Right forelimb (tissue), 1 donor: ENCODE measurements at regions not wholly inside any gene's neighbourhood (a gene's known extent, or its start where the extent isn't known, plus 50 kb on each side); places are given as distances from the start of the nearest gene placed in this dataset.
A peak's percentile ranks its signal among the peaks of the same experiment; 100 is the strongest.
"Not testable (repeated sequence)": the region's sequence is repeated elsewhere in the genome, so short reads cannot be mapped to it uniquely, and the experiment has no call there.

ENCODE experiments used
- DNase-seq: peaks from one replicate; pipeline ENCODE4 v3.0.0-alpha.2; 2018

- DNase-seq, result no peak
Measured at GRCh38 chr13:62418376-62418775, 1002.7 kb upstream of the PCDH20 start.

DNA sequence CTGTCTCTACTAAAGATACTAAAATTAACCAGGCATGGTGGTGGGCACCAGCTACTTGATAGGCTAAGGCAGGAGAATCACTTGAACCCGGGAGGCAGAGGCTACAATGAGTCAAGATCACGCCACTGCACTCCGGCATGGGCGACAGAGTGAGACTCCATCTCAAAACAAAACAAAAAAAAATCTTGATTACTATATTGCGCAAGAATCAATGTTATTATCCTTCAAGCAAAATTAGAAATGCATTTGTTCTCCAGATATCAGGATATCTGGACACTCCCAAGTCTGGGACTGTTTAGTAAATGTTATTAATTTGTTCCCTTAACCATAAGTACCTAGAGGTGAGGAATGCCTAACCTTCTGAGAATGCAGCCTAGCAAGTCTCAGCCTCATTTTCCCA is 992.2 kb upstream of the PCDH20 start:
- no peak for DNase-seq

DNA sequence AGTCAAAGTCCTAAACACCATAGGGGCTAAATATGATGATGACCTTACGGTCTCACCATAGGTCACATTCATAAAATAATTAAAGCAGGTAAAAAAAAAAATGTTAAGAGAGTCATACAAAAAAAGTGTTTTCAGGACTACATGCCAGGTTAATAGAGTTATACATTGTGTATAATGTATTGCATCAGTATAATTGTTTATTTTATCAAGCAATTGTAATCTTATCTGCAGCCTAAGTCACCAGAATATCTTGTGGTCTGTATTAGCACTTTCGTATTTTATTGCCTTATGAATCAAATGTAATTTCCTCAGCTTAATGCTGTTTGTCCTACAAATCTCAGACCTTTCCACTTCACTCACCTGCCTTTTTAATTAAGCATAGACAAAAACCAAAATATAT is 972.9 kb upstream of the PCDH20 start:
- DNase-seq, result no peak

DNA sequence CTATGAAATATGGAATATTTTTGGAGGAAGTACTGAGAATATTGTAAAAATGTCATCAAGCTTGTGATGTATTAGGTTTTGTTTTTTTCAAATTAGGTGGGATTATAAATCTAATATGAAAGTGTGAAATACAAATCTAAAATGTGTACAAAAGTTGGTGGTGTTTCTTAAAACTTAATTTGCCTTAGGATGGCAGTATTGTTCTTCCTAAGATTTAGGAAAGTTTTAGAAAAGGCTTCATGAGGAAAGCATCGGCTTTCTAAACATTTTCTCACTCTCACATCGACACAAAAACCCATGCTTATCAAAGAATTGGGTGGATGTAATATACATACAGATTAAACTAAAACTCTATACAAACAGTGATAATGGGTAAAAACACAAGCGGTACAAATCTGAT is 972.0 kb upstream of the PCDH20 start:
- no peak for DNase-seq

- not testable (repeated sequence) for DNase-seq
Measured at GRCh38 chr13:62379241-62379640, 963.6 kb upstream of the PCDH20 start.

- DNase-seq, result no peak
Measured at GRCh38 chr13:62377838-62378237, 962.2 kb upstream of the PCDH20 start.

- DNase-seq, result no peak
Measured at GRCh38 chr13:62375653-62376052, 960.0 kb upstream of the PCDH20 start.

GRCh38 chr13:62371737-62372136 is 956.1 kb upstream of the PCDH20 start:
- no peak for DNase-seq

DNA sequence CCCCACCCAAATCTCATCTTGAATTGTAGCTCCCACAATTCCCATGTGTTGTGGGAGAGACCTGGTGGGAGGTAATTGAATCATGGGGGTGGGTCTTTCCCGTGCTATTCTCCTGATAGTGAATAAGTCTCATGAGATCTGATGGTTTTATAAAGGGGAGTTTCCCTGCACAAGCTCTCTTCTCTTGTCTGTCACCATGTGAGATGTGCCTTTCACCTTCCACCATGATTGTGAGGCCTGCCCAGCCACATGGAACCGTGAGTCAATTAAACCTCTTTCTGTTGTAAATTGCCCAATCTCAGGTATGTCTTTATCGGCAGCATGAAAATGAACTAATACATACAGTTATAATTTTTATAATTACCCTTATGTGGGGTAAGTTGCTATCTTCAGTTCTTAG is 952.3 kb upstream of the PCDH20 start:
- not testable (repeated sequence) for DNase-seq

- no peak for DNase-seq
Measured at GRCh38 chr13:62360609-62361008, 945.0 kb upstream of the PCDH20 start.

- no peak for DNase-seq
Measured at GRCh38 chr13:62358646-62358932, 942.9 kb upstream of the PCDH20 start.

GRCh38 chr13:62357887-62358645 is 942.4 kb upstream of the PCDH20 start:
- peak; percentile 48 for DNase-seq

DNA sequence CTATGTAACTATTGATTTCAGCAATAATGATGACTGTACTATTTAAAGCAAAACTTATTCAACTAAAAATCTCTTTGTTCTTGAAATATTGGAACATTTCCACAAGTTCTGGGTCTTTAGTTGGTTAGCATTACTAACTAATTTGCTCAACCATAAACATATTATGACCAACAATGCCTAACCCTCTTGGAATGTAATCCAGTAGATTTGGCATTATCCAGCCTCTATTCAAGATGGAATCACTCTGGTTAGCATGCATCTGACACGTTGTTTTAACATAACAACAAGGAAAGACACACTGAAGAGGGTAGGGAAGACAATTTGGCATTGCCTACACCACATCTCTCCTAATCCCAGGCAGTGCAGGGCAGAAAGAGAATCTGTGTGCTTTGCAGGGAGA is 941.3 kb upstream of the PCDH20 start:
- no peak for DNase-seq

DNA sequence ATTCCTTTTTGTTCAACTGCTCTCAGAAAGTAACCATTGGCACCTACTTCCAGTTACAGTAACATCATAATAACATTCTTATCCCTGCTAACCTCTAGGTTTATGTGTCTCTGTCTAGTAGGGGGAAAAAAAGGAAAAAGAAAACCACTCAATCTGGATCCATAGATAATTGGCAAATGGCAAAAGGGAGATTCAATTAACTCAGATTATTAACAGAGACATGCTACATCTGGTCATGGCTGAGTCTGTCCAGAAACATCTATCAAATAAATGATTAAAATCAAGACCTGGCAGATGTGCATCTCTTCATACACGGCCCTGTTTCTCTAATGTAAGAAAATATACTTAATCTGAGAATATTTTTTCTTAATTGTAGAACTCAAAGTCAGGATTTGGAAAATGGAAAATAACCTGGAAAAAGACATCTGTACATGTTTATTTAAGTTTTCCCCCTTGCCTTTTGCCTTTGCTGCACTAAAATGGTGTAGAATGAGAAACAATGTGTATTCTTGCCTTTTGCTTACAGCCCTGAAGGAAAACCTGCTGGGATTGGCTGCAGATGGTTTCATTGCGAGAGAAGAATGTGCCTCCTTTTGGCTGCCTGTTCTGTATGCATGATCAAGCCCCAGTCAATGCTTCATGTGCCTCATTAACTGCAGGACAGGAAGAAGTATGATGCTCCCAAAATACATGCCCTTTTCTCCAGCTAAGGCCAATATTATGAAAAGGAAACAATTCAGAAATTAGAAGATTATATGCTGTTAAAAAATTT is 921.6 kb upstream of the PCDH20 start:
- no peak for DNase-seq

- DNase-seq, result no peak
Measured at GRCh38 chr13:62336507-62336906, 920.9 kb upstream of the PCDH20 start.

- DNase-seq, result no peak
Measured at GRCh38 chr13:62333466-62333865, 917.8 kb upstream of the PCDH20 start.

DNA sequence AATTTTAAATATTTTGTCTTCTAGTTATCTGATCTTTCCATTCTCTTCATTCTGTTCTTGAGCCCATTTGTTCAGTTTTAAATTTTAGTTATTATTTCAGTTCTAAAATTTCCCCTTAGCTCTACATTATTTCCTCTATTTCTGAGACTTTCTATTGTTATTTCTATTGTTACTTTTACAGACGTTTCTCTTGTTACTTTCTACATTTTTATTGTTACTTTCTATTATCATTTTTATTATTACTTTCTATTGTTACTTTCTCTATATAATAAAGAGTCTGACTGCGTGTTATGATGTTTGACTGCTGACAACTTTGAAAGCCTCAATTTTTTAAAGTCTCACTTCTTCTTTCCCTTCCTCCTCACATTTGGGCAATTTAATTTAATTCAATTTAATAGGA is 915.7 kb upstream of the PCDH20 start:
- no peak for DNase-seq

DNA sequence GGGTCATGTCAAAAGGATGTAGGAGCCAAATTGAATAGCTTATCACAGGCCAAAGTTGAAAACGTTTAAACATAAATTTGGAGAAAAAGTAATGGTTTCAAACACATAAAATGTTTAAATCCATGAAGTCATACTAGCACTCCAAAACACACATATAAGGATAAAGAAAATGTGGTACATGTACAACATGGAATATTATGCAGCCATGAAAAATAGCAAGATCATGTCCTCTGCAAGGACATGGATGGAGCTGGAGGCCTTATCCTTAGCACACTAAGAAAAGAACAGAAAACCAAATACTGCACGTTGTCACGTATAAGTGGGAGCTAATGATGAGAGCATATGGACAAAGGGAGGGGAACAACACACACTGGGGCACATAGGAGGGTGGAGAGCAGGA is 911.7 kb upstream of the PCDH20 start:
- no peak for DNase-seq

- DNase-seq, result no peak
Measured at GRCh38 chr13:62324842-62325241, 909.2 kb upstream of the PCDH20 start.

- no peak for DNase-seq
Measured at GRCh38 chr13:62321895-62322294, 906.2 kb upstream of the PCDH20 start.

DNA sequence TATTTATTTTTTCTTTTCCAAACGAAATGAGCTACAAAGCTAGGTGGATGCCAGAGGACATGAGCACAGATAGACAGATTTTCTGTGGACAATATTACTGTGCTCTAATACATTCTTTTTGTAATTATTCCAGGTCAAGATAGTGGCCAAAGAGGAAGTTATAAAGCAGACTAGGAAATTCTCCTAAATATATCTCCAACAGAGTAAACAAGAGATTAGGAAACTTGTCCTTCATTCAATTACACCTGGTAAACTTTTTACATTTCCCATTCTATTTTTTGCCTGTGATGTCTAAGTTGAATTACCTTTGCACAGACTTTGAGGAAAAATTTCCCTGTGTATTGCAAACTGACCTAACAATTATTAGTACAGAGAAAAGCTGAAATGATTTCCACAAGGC is 905.5 kb upstream of the PCDH20 start:
- DNase-seq, result no peak

- no peak for DNase-seq
Measured at GRCh38 chr13:62320129-62321108, 904.8 kb upstream of the PCDH20 start.

- no peak for DNase-seq
Measured at GRCh38 chr13:62309904-62310303, 894.3 kb upstream of the PCDH20 start.

DNA sequence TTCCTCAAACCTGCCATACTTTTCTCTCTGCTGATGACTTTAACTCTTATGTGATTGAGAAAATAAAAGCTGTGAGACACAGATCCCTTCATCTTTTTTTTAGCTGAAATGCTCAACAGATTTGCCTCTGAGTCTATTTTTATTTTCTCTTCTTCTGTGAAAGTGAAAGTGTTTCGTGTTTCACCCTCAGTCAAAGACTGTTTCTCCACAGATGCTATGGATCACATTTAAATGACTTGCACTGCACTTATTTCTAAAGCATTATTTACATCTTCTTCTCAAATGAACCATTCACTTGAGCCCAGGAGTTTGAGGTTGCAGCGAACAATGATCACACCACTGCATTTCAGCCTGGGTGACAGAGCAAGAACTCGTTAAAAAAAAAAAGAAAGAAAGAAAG is 890.1 kb upstream of the PCDH20 start:
- DNase-seq, result no peak
